ENCODE measurements at regions not wholly inside any gene's neighbourhood (a gene's known extent, or its start where the extent isn't known, plus 50 kb on each side); places are given as distances from the start of the nearest gene placed in this dataset.

DNA sequence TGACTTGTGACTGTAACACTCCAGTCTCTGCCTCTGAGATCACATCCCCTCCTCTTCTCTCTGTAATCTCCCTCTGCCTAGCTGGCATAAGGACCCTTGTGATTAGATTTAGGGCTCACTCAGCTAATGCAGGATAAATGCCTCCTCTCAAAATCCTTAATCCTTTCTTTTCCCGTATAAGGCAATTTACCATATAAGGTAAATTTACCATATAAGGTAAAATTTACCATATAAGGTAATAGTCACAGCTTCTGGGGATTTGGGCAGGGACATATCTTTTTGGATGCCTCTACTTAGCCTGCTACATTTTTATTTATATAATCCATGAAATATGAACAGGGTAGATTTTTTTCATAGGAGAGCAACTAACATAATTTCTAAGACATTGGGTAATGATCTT is 318.0 kb upstream of the PUM3 start:
- DNase-seq: no peak

DNA sequence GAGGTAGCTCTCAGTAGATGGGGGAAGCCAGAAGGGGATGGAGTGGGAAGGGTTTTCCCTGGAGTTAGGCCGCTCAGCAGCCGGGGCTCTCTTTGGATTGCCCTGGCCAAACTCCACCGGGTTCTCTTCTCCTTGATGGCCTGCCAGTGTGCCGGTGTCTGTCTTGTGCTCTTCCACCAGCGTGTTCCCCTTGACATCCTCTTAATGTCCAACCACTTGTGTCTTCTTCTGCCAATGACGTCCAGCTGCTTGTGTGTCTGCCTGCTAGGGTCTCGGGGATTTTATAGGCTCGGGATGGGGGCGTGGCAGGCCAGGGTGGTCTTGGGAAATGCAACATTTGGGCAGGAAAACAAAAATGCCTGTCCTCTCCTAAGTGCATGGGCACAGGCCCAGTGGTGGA is 313.1 kb upstream of the PUM3 start:
- no peak for DNase-seq

DNA sequence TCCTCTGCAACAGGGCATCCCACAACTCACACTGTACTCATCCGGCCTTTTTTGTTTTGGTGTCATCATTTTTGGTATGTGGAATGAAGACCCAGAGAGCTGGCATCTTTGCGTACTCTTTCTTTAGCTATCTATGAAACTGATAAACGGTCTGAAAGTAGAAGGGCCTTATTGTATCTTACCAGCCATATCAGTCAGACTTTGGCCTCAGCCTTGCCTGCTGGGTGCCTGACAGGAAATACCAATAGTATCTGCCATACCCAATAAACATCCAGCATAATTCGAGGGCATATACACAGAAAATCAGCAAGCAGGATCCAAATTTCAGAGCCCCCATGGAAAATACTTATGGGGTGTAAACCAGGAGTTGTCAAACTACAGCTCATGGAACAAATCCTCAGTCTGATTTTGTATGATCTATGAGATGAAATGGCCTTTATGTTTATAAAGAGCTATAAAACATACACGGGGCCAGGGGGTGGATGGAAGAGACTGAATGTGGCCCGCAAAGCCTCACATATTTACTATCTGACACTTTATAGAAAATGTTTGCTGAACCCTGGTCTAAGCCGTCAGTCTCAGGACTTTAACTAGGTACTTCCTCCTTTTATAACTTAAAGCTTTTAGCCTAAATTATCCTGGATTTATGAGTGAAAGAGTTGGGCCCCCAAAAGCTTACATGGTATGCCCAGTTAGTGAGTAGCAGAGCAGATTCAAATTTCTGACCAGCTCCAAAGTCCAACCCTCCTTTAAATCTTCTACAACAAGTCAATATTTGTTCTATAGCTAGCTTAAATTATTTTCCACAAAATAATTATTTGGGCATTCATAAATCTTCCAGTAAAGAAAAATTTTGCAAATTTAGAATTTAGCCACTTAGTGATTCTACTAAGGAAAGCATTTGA is 308.0 kb upstream of the PUM3 start:
- no peak for DNase-seq

DNA sequence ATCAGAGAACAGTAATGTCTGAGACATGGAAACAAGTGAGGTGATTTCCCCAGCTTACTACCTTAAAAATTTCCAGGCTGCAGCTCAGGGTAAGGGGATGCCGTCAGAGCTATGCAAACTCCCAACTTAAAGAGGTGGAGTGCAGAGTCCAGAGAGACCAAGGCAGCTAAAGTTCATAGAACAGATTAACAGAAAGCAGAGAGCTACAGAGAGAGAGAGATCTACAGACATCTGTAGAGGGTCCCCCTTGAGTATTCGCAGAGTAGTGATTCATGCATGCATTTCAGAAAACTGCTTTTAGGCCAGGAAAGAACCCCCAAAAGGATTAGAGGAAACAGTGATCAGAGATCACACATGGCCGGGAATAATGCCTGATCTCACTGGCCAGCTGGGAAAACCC is 306.2 kb upstream of the PUM3 start:
- DNase-seq: no peak

DNA sequence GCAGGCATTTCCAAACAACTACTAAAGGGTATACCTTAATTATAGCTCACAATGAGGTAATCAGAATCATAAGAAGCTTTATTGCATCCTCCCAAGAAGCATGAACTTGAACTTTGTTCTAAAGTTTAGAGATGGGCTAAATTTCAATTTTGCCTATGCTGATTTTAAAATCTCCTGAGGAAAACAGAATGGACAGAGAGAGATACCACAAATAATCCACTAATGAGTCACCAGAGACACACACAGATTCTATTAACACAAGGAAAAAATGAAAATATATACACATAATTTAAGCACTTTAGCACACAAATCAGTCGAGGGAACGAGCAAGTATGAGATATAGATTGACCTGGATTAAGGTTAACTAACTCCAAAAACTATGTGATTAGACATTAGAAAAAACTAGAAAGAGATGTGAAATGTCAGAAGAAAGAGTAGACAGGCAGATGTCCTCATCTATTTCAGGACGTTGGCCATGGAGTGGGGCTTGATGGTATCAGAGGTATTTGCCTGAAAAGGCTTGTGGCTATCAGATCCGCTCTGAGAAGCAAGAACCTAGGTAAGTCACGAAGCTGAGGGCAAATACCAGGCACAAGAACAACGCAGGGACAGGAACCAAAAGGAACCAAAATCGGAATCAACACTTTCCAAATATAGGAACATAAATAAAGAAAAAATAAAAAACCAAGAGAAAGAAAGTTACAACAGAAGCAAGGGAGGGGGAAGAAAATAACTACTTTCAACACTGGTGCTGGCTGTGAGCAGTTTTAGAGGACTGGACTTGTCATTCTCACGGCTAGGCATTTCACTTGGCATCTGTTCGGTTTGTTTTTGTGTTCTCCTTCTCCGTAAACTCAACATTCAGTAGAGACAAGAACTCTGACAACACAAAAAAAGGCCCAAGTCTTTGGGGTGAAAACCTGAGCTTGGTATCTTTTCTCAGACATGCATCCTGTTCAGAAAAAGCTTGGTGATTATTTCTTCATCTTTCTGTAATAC is 294.6 kb upstream of the PUM3 start:
- peak; percentile 9 for DNase-seq

DNA sequence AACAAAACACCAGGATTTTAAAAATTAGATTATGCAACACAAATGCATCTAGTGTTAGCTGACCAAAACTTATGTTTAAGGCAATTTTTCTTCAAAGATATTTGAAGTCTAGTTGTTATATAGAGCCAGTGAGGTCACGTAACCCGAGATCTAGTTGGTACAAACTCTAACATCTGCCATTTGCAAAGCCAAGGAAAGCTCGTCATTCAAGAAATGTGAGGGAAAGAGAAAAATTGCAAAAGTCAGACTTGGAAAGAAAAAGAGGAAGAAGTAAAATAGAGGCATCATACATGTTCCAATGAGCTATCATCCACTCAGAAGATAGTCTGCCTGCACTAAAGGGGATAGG is 293.4 kb upstream of the PUM3 start:
- DNase-seq: no peak

DNA sequence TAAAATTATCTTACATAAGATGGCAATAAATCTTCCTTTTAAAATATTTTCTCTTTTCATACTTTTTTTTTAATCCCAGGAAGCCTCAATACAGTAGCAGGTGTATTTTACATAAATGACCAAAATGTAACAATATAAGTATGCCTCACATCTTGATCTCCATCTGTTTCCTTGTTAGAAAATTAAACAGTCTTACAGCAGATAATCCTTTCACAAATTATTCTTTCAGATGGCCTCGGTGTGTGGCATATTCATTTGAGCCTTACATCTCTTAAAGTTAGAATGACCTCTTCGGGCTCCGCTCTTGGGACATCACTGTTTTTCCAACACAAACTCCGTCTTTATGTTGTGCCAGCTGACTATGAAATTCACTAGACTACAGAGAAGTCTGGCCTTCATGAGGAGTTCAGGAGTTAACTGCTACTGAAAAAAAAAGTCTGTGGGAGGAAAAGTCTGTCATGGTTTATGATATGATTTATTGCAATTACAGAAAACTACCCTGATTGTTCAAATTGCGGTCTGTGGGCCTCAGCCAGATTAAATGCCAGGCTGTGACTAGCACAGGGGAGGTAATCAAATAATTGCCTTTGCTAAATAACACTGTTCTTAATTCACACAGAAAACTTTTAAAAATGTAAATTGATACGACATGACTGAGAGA is 292.9 kb upstream of the PUM3 start:
- no peak for DNase-seq

DNA sequence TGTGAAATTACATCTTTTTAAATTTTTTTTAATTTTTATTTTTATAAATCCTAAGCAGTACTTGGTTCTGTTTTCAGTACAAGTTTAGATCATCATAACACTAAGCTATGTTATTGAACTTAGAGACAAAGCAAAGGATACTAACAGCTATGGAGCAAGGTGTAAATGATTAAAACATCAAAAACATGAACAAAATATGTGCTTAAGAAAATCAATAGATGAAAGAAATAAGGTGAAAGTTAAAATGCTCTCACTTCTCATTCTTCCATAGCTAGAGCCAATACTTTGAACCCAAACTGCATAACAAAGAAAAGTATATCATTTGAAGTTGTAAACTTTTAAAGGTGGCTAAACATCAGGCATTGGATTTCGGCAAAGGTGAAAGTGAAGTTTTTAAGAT is 292.3 kb upstream of the PUM3 start:
- no peak for DNase-seq

DNA sequence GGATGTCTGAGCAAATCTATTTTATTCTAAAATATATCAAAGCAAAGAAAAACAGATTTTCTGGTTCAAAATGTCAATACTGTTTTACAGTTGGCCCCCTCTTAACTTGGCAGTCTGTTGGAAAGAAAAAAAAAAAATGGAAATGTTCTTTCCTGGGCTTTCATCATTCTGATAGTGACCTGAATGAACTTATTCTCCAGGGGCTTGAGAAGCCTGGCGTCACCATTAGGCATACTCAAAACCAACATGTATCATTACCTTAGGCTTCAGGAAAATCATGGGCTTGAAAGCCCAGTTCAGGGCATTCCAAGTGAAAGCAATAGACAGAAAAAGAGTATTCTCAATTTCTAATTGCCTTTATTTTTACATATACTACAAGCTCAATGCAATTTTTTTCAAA is 283.7 kb upstream of the PUM3 start:
- DNase-seq: no peak

DNA sequence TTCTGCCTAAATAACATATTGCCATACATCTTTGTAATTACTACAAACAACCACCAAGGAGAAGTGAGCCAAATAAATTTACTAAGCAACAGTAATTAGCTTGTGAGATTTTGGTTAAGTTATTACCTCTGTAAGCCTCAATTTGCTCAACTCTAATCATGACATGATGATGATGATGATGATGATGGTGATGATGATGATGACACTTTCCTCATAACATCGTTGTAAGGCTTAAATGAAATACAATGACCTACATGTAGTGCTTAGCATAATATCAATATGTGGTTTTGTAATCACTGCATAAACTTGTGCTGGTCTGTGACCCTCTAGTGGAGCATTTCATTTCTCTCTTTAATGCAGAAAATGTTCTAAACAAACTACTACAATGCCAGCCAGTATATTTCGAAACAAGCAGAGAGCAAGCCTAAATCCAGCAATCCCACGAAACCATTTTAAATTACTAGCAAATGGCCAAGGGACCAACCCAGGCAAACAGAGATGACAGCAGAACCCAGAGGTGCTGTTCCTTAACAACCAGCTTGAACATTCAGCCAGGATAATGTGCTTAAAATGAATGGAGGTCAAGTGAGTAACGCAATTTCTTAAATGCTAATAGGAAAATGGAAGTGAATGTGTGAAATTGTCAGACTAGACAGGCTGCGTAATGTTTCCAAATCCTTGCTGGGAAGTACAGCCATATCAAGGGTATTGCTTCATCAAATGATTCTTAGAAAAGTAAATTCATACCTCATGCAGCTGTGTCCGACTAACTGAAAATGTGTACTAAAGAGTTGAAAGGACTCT is 281.9 kb upstream of the PUM3 start:
- DNase-seq: no peak

DNA sequence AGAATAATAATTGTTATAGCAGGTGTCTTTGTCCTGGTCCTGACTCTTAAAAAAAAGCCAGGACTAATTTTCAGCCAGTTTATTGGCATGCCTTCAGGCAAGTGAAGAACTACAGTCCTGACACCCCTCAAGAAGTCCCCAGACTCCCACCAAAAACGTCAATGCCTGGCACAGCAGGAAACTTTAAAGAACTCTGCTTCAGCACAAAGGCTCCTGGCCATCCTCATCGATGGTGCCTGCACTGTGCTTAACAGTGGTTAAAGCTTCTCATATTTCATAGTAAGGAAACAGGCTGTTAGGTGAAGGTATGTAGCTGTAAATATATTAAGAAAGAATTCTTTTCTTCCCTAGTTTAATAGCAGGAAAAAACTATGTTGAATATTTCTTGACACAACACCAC is 280.1 kb upstream of the PUM3 start:
- DNase-seq: no peak

DNA sequence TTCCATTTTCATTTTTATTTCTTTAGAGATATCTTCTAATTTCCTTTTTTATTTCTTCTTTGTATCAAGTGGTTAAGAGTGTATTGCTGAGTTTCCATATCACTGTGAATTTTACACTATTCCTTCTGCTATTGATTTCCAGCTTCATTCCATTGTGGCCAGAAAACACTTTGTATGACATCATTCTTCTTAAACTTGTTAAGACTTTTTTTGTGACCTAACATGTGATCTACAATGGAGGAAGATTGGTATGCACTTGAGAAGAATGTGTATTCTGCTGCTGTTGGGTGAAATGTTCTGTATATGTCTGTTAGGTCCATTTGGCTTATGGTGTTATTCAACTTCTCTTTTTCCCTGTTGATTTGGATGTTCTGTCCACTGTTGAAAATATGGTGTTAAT is 274.2 kb upstream of the PUM3 start:
- no peak for DNase-seq

DNA sequence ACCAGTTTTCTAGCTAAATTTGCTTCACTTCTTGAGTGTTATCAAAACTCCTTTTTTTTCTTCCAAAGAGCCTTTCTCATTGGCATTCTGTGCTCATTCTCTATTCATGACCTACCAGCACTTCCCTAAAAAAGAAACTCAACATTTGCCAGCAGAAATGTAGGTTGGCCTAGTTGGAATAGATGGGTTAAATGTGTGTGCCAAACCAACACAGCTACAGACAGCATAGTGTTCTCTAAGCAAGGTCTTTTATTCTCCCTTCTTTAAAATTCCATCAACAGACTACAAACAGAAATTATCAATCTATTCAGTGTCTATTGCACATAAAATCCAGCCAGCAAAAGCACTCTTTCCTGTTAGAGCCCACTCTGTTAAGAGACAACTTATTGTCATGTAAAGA is 255.8 kb upstream of the PUM3 start:
- no peak for DNase-seq

DNA sequence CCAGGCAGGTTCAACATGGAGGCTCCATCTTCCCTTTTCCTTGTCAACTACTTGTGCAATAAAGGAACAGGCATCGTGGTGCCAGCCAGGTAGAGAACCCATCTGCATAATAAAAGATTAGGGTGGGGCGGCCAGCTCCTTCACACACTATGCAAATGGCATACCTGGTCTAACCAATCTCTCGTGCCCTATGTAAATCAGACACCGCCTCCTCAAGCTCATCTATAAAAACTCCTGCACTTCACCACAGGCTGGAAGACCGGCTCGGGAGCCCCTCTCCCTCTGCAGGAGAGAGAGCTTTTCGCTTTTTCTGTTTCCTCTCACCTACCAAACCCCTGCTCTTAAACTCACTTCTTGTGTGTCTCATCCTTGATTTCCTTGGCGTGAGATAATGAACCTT is 244.3 kb upstream of the PUM3 start:
- no peak for DNase-seq

DNA sequence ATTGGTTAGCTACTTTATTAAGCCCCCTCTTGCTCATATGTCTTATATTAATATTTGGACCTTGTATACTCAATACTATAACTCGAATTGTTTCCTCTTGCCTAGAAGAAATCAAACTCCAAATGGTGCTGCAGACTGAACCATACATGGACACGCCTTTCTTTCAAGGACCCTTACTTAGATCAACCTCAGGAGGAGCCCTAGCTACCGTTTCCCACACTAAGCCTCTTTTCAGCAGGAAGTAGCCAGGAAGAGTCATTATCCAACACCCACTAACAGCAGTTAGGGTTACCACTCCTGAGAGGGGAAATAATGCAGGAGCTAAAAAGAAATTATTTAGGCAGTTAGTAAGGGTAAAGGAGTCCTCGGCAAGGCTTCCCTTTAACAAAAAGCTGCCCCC is 243.8 kb upstream of the PUM3 start:
- DNase-seq: no peak

DNA sequence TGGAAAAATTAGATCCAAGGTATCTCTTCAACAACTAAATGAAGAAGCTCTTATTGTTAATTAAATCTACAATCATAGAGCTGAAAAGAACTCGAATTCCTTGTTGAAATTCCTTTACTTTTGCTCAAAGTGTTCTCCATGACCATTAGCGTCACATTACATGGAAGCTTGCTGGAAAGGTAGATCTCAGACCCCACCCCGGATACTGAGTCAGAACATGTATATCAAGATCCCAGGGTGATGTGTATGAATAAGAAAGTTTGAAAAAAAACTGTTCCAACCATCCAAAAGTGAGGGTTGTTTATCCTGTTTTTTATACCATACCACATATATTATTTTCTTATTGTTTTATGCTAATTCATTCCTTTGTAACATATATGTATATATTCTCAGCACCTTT is 237.1 kb upstream of the PUM3 start:
- DNase-seq: no peak

DNA sequence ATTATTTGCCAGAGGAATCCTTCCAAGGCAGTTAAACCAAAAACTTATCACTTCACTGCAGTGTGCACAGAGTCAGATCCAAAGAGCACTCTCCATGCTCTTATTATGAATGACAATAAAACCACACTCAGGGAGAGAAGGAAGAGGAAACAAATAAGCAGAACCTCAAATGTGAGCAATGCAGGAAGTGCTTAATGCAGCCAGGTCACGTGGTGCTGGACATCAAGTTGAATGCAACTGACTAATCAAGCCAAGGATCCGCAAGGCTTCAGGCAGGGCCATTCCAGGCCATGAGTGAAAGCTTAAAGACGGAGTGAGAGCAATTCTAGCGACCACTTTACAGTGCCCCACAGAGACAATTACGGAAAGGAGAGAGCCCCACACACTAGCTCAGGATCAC is 230.4 kb upstream of the PUM3 start:
- peak; percentile 32 for DNase-seq

DNA sequence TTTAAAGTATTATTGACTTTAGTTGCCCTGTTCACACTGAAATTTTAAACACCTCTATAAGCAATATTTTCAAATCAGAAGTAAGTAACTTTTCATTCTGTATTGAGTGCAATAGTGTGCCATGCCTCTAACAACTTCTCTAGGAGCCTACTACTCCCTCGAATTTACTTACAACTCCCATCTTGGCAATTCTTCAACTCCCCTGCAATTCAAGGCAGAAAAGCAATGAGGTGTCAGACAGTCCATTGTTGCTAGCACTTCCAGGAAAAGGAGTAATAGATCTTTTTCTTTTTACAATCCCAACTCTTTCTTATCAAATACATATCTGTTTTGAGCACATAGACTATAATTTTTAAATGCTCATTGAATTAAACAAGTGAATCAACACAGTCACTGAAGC is 222.7 kb upstream of the PUM3 start:
- DNase-seq: no peak

DNA sequence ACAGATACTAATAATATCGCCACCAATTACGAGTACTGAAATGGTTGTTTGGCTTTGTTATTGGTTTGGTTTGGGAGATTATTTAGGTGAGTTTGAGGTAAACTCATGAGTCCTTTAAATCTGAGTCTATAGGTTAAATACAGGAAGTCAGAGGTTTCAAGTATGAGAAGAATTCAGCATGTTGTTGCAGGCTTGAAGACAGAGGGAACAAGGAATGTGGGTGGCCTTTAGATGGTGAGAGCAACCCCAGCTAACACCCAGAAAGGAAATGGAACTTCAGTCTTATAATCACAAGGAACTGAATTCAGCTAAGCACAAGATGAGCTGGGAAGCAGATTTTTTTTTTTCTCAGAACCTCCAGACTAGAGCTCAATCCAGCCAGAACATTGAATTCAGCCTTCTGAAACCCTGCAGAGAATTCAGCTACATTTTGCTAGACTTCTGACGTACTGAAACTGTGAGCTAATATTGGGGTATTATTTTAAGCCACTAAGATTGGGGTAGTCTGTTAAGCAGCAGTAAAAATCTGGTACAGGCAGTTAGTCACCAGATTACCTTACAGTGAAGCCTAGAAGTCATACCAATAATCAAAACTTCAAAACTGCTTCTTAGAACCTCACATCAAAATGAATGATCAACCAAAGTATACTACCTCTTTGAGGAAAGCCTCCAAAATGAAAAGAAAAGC is 216.0 kb upstream of the PUM3 start:
- no peak for DNase-seq

DNA sequence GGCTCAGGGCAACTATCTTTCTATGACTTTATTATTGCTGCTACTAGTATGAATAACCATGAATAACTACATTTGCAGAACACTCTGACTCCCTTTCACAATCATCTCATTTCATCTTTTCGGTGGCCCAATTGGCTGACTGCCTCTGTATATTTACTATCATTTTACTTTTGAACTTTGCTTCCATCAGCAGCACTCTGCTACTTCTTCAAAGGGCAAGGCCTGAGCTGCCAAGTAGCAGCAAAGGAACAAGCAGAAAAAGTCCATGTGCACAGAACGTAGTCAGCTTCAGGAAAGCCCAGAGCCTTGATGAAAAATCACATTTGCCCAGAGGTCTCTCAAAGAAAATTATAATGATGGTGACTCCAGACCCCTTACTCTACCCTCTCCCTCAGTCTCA is 214.5 kb upstream of the PUM3 start:
- no peak for DNase-seq

DNA sequence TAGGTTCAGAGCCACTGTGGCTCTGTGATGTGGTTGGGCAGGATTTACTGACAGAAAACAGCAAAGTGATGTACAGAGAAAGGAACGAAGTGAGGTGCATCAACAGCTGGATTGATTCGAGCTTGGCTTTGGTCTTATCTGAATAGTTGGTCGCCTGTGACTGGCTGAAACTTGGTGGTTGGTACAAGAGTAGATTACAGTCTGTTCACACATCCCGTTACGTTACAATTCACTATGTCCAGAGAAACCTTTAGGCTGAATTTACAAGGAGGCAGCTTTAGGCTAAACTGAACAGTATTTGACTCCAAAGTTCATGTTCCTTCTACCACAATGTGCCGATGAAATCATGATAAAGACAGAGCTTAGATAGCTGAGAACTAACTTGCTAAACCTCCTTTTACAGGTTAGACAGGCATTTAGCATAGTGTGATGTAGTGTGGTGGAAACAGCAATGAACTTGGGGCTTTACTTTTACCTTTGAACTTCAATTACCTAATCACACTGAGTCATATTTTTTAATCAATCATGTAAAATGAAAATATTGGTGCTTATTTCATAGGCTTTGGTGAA is 210.2 kb upstream of the PUM3 start:
- DNase-seq: no peak

DNA sequence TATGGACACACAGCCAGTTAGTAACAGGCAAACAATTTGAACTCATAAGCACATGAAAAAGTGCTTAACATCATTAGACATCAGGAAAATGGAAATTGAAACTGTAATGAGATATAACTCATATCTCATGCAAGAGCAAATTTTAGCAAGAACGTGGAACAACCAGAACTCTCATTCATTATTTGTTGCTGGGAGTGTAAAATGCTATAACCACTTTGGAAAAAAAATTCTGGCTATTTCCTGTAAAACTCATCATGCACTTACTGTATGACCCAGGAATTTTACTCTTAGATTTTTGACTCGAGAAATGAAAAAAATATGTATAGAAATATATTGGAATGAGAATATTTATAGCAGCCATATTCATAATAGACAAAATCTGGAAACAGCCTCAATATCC is 205.7 kb upstream of the PUM3 start:
- DNase-seq: no peak

All from HCEC 1CT (cell line).